ENCODE measurements at regions not wholly inside any gene's neighbourhood (a gene's known extent, or its start where the extent isn't known, plus 50 kb on each side); places are given as distances from the start of the nearest gene placed in this dataset.
A peak's percentile ranks its signal among the peaks of the same experiment; 100 is the strongest.
"Not testable (repeated sequence)": the region's sequence is repeated elsewhere in the genome, so short reads cannot be mapped to it uniquely, and the experiment has no call there.

- Histone ChIP-seq H3K27ac (no peak overlapping the region), H3K36me3 (no peaks in the 10 kb centered on the region), H3K9me3 (no peaks in the 10 kb centered on the region)
Observed at GRCh38 chr19:28444362-28444761, 768.6 kb downstream of the UQCRFS1 start.

GRCh38 chr19:28443361-28443760 lies 769.6 kb downstream of the UQCRFS1 start:
- H3K36me3 ChIP-seq = no peaks in the 10 kb centered on the region
- no peak overlapping the region for H3K9ac ChIP-seq (ENCODE audit: low read depth in 2 of 2, low read length in 2 of 2)
- no peaks in the 10 kb centered on the region for H3K4me1 ChIP-seq
- intact Hi-C loops (cut with DNase I) = no loop called here
- peak; percentile 71 for DNase-seq
- no peak overlapping the region for H3K27ac ChIP-seq
- TF ChIP-seq, protein P1, sequence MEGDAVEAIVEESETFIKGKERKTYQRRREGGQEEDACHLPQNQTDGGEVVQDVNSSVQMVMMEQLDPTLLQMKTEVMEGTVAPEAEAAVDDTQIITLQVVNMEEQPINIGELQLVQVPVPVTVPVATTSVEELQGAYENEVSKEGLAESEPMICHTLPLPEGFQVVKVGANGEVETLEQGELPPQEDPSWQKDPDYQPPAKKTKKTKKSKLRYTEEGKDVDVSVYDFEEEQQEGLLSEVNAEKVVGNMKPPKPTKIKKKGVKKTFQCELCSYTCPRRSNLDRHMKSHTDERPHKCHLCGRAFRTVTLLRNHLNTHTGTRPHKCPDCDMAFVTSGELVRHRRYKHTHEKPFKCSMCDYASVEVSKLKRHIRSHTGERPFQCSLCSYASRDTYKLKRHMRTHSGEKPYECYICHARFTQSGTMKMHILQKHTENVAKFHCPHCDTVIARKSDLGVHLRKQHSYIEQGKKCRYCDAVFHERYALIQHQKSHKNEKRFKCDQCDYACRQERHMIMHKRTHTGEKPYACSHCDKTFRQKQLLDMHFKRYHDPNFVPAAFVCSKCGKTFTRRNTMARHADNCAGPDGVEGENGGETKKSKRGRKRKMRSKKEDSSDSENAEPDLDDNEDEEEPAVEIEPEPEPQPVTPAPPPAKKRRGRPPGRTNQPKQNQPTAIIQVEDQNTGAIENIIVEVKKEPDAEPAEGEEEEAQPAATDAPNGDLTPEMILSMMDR (IDR thresholded peaks at IDR 0.05) = no peak
- no peaks in the 10 kb centered on the region for H3K27me3 ChIP-seq
- no peak overlapping the region for H3K4me3 ChIP-seq
- H3K9me3 ChIP-seq = no peaks in the 10 kb centered on the region

More at GRCh38 chr19:28444362-28444761, 768.6 kb downstream of the UQCRFS1 start:
- H3K27me3 ChIP-seq = no peaks in the 10 kb centered on the region
- intact Hi-C loops (cut with DNase I) = no loop called here
- no peak for DNase-seq
- H3K4me3 ChIP-seq = no peak overlapping the region
- H3K4me1 ChIP-seq = no peaks in the 10 kb centered on the region
- TF ChIP-seq, protein P1 (IDR thresholded peaks at IDR 0.05) = no peak
- no peak overlapping the region for H3K9ac ChIP-seq (ENCODE audit: low read depth in 2 of 2, low read length in 2 of 2)

GRCh38 chr19:28437390-28438346 lies 775.3 kb downstream of the UQCRFS1 start:
- peak overlapping the region; percentile 33 for H3K27ac ChIP-seq

GRCh38 chr19:28436320-28436719 lies 776.6 kb downstream of the UQCRFS1 start:
- TF ChIP-seq, protein P1 (IDR thresholded peaks at IDR 0.05) = no peak
- H3K27ac ChIP-seq = peak overlapping the region; percentile 33
- no peaks in the 10 kb centered on the region for H3K36me3 ChIP-seq

More at GRCh38 chr19:28437390-28438346, 775.3 kb downstream of the UQCRFS1 start:
- Histone ChIP-seq H3K9ac (ENCODE audit: low read depth in 2 of 2, low read length in 2 of 2) (peak overlapping the region in 1 of 2 donors; percentile 59), H3K4me3 (no peak overlapping the region), H3K9me3 (no peaks in the 10 kb centered on the region), H3K4me1 (peaks cover 11% of the 10 kb centered on the region), H3K27me3 (no peaks in the 10 kb centered on the region), H3K36me3 (no peaks in the 10 kb centered on the region)
- peak; percentile 35 for DNase-seq
- intact Hi-C loops (cut with DNase I) = no loop called here
- TF ChIP-seq, protein P1 (IDR thresholded peaks at IDR 0.05) = no peak

DNA sequence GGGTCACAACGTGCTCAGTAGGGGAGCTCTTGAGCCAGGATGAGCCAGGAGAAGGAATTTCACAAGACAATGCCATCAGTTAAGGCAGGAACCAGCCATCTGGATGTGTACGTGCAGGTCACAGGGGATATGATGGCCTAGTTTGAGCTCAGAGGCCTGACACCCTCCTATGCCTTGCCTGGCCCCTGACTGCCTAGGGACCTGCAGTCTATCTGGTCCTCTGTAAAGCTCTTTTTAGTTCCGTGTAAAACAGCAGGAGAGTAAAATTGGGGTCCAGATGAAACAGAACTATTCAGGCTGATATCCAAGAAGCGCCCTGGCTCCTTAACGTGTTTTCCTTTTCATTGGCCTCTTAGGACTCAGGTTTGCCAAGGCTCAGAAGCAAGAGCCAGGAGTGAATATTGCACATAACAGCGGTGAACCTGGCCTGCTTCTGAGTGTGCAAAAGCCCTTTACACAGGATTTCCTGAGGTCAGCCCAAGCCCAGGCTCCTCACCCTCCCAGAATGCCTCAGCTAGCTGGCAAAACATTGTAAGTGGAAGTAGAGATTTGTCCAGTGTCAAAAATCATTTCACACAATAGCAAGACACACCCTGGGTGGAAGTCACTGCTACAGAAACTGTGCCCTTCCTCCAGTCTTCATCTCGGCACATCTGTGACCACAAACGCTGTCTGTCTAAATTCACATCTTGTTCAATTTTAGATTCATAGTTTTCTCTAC lies 777.2 kb downstream of the UQCRFS1 start:
- Histone ChIP-seq H3K27me3 (no peaks in the 10 kb centered on the region), H3K27ac (peak overlapping the region; percentile 33), H3K36me3 (no peaks in the 10 kb centered on the region), H3K9me3 (no peaks in the 10 kb centered on the region), H3K9ac (ENCODE audit: low read depth in 2 of 2, low read length in 2 of 2) (peak overlapping the region in 1 of 2 donors; percentile 5), H3K4me3 (no peak overlapping the region), H3K4me1 (peaks cover 11% of the 10 kb centered on the region)
- intact Hi-C loops (cut with DNase I) = no loop called here
- TF ChIP-seq, protein P1 (IDR thresholded peaks at IDR 0.05) = no peak
- DNase-seq = no peak

More at GRCh38 chr19:28436320-28436719, 776.6 kb downstream of the UQCRFS1 start:
- H3K9ac ChIP-seq (ENCODE audit: low read depth in 2 of 2, low read length in 2 of 2) = no peak overlapping the region
- no peak overlapping the region for H3K4me3 ChIP-seq
- intact Hi-C loops (cut with DNase I) = no loop called here
- no peaks in the 10 kb centered on the region for H3K9me3 ChIP-seq
- H3K27me3 ChIP-seq = no peaks in the 10 kb centered on the region
- peak; percentile 39 for DNase-seq
- peaks cover 11% of the 10 kb centered on the region for H3K4me1 ChIP-seq

DNA sequence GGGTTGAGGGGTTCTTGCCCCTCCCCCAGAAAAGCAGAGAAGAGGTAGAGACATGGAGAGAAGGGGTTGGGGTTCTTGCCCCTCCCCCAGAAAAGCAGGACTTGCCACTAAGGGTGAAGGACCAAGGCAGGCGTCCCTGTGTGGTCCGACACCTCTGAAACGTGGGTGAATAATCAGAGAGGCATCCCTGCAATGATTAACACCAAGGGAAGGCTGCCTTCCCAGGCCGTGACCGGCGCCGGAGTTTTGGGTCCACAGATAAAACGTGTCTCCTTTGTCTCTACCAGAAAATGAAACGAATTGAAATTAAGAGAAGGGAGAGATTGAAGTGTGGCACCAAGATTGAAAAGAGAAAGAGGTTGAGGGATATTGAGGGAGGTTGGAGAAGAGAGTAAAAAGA lies 778.2 kb downstream of the UQCRFS1 start:
- H3K4me3 ChIP-seq; H3K9me3 ChIP-seq; DNase-seq; H3K9ac ChIP-seq (ENCODE audit: low read depth in 2 of 2, low read length in 2 of 2); H3K36me3 ChIP-seq; intact Hi-C loops (cut with DNase I); H3K27ac ChIP-seq; H3K27me3 ChIP-seq: not testable (repeated sequence)
- peaks cover 11% of the 10 kb centered on the region for H3K4me1 ChIP-seq

GRCh38 chr19:28434365-28434764 lies 778.6 kb downstream of the UQCRFS1 start:
- intact Hi-C loops (cut with DNase I); H3K27me3 ChIP-seq; H3K36me3 ChIP-seq; H3K9ac ChIP-seq (ENCODE audit: low read depth in 2 of 2, low read length in 2 of 2); H3K9me3 ChIP-seq; DNase-seq; H3K4me3 ChIP-seq; H3K27ac ChIP-seq: not testable (repeated sequence)
- H3K4me1 ChIP-seq = peaks cover 11% of the 10 kb centered on the region

DNA sequence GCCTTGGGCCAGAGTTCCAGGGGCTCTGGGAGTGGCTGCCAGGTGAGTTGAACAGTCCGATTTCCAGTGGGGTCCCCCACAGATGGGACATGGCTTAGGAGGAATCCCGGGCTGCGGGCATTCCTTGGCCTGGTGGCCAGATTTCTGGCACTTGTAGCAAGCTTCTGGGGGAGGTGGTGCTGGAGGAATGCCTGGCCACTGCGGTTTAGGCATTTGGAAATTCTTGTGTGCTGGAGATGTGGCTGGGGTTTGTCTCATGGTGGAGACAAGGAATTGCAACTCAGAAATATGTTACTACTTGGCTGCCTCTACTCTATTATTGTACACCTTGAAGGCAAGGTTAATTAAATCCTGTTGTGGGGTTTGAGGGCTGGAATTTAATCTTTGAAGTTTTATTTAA lies 779.8 kb downstream of the UQCRFS1 start:
- H3K27ac ChIP-seq; H3K4me3 ChIP-seq; H3K9ac ChIP-seq (ENCODE audit: low read depth in 2 of 2, low read length in 2 of 2); DNase-seq; intact Hi-C loops (cut with DNase I); H3K36me3 ChIP-seq; H3K27me3 ChIP-seq; H3K9me3 ChIP-seq: not testable (repeated sequence)
- H3K4me1 ChIP-seq = peaks cover 11% of the 10 kb centered on the region
